ENCODE measurements at regions not wholly inside any gene's neighbourhood (a gene's known extent, or its start where the extent isn't known, plus 50 kb on each side); places are given as distances from the start of the nearest gene placed in this dataset.
"Not testable (repeated sequence)": the region's sequence is repeated elsewhere in the genome, so short reads cannot be mapped to it uniquely, and the experiment has no call there.

DNA sequence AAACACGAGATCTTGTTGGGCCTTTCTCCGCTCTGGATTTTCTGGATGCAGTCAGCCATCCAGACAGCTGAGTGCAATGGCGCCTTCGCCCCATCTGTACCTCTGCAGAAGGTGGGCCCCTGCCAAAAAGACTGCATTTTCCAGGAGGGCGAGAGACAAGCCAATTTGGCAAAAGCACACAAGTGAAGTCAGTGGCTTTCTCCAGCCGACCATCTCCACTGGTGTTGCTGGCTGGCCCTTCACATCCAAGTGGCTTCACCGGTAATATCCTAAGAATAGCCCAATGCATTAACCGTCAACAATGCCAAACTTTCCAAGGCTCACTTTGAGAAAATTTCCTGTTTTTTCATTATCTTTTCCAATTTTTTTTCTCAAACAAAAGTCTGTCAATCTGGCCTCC is 96.2 kb upstream of the MXRA5 start:
- TF ChIP-seq, protein P1, sequence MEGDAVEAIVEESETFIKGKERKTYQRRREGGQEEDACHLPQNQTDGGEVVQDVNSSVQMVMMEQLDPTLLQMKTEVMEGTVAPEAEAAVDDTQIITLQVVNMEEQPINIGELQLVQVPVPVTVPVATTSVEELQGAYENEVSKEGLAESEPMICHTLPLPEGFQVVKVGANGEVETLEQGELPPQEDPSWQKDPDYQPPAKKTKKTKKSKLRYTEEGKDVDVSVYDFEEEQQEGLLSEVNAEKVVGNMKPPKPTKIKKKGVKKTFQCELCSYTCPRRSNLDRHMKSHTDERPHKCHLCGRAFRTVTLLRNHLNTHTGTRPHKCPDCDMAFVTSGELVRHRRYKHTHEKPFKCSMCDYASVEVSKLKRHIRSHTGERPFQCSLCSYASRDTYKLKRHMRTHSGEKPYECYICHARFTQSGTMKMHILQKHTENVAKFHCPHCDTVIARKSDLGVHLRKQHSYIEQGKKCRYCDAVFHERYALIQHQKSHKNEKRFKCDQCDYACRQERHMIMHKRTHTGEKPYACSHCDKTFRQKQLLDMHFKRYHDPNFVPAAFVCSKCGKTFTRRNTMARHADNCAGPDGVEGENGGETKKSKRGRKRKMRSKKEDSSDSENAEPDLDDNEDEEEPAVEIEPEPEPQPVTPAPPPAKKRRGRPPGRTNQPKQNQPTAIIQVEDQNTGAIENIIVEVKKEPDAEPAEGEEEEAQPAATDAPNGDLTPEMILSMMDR (conservative IDR thresholded peaks at IDR 0.05; ENCODE audit: low read depth, low read length): no peak
- H3K4me3 ChIP-seq (ENCODE audit: low read depth, low read length): no peak overlapping the region
- no peak for DNase-seq (ENCODE audit: low read depth)

DNA sequence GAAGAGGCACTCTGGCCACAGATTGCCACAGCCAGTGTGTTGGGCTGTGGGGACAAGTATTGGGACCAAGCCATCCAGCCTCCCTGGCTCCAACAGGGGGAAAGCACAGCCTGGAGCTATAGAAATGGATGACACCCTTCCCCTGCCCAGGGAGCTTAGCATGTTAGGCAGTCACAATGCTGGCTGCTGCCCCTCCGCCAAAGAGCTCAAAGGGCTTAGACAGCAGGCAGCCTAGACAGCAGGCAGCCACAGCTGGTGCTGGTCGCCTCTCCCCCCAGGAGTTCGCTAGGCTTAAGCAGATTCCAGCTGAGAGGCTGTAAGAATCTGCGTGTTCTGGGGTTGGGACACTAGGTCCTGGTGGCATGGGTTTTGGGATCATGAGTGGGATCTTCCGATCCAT is 94.5 kb upstream of the MXRA5 start:
- DNase-seq (ENCODE audit: low read depth): no peak
- TF ChIP-seq, protein P1 (conservative IDR thresholded peaks at IDR 0.05; ENCODE audit: low read depth, low read length): no peak
- H3K4me3 ChIP-seq (ENCODE audit: low read depth, low read length): no peak overlapping the region

DNA sequence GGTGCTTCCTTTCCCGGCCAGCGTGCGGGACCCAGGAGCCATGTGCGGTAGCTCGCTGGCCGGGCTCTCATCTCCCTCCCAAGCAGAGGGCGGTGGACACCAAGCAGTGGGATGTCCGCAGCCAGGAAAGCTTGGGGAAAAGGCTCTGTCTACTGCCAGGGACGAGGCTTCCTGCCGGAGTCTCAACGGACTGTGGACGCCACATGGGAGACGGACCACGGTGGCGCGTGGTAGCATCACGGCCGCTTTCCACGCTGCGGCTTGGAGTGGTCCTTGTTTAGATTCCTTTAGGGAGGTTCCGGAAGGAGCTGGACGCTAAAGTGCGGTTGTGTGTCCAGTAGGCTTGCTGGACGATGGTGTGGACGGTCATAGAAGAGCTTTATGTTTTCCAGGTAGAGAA is 89.5 kb upstream of the MXRA5 start:
- not testable (repeated sequence) for H3K4me3 ChIP-seq (ENCODE audit: low read depth, low read length); DNase-seq (ENCODE audit: low read depth)

DNA sequence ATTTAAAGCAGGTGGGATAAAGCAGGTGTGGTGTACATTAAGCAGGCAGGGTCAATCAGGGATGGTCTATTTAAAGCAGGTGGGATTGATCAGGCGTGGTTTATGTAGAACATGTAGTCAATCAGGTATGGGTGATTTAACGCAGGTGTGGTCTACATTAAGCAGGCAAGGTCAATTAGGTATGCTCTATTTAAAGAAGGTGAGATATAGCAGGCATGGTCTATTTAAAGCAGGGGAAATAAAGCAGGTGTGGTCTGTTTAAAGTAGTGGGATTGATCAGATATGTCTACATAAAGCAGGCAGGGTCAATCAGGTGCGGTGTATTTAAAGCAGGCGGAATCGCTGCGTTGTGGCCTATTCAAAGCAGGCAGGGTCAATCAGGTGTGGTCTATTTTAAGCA is 88.6 kb upstream of the MXRA5 start:
- DNase-seq (ENCODE audit: low read depth): no peak
- TF ChIP-seq, protein P1 (conservative IDR thresholded peaks at IDR 0.05; ENCODE audit: low read depth, low read length): no peak
- no peak overlapping the region for H3K4me3 ChIP-seq (ENCODE audit: low read depth, low read length)

DNA sequence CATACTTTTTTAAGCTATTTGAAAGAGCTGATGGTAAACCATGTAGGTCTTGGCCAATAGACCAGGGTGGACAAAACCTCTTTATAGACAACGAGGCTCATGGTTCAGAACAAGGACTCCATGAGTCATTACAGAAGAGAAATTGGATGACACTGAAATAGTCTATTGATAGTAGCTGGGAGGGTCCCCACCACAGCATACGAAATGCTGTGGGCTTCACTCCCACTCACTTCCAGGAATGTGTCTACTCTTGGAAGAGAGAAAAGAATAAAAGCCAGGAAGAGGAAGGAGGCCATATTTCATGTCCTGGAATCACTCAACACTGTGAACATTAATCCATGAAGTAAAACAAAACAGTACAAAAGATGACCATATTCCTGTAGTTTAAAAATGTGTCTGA is 82.3 kb upstream of the MXRA5 start:
- no peak for DNase-seq (ENCODE audit: low read depth)
- TF ChIP-seq, protein P1 (conservative IDR thresholded peaks at IDR 0.05; ENCODE audit: low read depth, low read length): no peak
- no peak overlapping the region for H3K4me3 ChIP-seq (ENCODE audit: low read depth, low read length)

DNA sequence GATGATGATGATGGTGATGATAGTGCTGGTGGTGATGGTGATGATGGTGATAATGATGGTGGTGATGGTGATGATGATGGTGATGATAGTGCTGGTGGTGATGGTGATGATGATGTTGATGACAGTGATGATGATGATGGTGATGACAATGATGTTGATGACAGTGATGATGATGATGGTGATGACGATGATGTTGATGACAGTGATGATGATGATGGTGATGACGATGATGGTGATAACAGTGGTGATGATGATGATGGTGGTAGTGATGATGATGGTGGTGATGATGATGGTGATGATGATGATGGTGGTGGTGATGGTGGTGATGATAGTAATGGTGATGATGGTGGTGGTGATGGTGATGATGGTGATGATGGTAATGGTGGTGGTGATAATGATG is 80.1 kb upstream of the MXRA5 start:
- TF ChIP-seq, protein P1 (conservative IDR thresholded peaks at IDR 0.05; ENCODE audit: low read depth, low read length): no peak
- no peak overlapping the region for H3K4me3 ChIP-seq (ENCODE audit: low read depth, low read length)
- no peak for DNase-seq (ENCODE audit: low read depth)

DNA sequence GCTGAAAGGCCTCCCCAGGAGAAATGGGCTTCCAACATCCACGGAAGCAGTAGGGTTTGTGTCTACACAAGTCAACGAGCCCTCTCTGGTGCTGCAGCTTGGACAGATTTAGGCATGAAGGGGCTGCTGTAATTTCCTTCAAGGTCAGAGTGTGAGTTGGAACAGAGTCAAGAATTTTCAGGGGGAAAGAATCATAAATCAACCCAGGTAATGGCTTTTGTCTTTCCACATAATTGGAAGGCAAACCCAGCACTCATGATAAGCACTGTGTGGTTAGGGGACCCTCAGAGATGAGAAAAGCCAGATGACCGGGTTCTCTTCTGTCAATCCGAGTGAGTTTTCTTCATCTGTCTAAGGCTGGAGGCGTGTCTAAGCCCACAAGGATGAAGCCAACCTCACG is 78.6 kb upstream of the MXRA5 start:
- no peak for DNase-seq (ENCODE audit: low read depth)
- no peak overlapping the region for H3K4me3 ChIP-seq (ENCODE audit: low read depth, low read length)
- TF ChIP-seq, protein P1 (conservative IDR thresholded peaks at IDR 0.05; ENCODE audit: low read depth, low read length): no peak

DNA sequence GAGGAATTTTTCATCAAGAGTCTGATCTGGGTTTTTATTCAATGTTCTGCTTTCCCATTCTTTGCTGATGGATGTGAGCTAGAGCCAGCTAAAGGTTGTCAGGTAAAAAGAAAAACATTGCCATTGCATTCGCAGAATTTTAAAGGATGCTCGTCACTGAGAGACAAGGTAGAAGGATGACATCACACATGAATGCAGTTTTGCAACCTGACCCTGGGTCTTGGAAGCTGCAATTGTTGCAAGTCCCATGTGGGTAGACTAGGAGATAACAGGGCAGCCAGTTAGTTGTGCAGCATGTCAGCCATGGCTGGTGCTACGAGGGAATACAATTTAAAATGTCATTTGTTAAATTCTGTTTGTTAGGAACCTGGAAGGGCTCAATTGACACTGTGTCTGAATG is 73.9 kb upstream of the MXRA5 start:
- TF ChIP-seq, protein P1 (conservative IDR thresholded peaks at IDR 0.05; ENCODE audit: low read depth, low read length): no peak
- no peak for DNase-seq (ENCODE audit: low read depth)
- no peak overlapping the region for H3K4me3 ChIP-seq (ENCODE audit: low read depth, low read length)

Data from epithelial cell of proximal tubule (primary cell).